ENCODE measurements at regions not wholly inside any gene's neighbourhood (a gene's known extent, or its start where the extent isn't known, plus 50 kb on each side); places are given as distances from the start of the nearest gene placed in this dataset.

GRCh38 chr5:96262105-96262504, 170.9 kb downstream of the PCSK1 start:
- TF ChIP-seq ZNF274 (IDR thresholded peaks at IDR 0.05; ENCODE audit: low read depth, low read length) = no peak
- TF ChIP-seq YY1 (IDR thresholded peaks at IDR 0.05; ENCODE audit: insufficient read depth, insufficient read length) = no peak
- no peak for TF ChIP-seq SUZ12 (IDR thresholded peaks at IDR 0.05; ENCODE audit: extremely low read depth, insufficient read depth, insufficient read length)
